IMR-90 (cell line): ENCODE measurements at regions not wholly inside any gene's neighbourhood (a gene's known extent, or its start where the extent isn't known, plus 50 kb on each side); places are given as distances from the start of the nearest gene placed in this dataset.

Source experiments
- ATAC-seq: fragments of 200-7000 bp; cut with Tn5 transposase; 2 replicates; pipeline ENCODE4 v1.9.1; 2020; ENCODE audit warnings: low read depth, mild to moderate bottlenecking, moderate library complexity
- BruUV-seq: library from RNA; stranded (reverse); fragments of 400-500 nt; replicated peaks from 2 replicates; lab custom pipeline; 2021; lab: Mats Ljungman, UMichigan
- CTCF ChIA-PET: fragments of 300-600 bp; formaldehyde crosslinking; extraction: SDS; loops from one replicate; lab custom pipeline; 2021; ENCODE audit warnings: antibody characterized with exemption; lab: Yijun Ruan, JAX
- POLR2A ChIA-PET: fragments of 300-600 bp; sonication (Branson Sonifier 250); formaldehyde crosslinking; loops from one replicate; lab custom pipeline; 2022; ENCODE audit warnings: antibody characterized with exemption; ENCODE audit not compliant: unreplicated experiment; lab: Charles Lee
- DNase-seq: peaks from one replicate; pipeline ENCODE4 v3.0.0; 2013
- H2AFZ ChIP-seq: replicated peaks from 2 replicates; pipeline ENCODE3; 2013; ENCODE audit warnings: low read length, mild to moderate bottlenecking; ENCODE audit not compliant: poor library complexity
- H2AK5ac ChIP-seq: 2 replicates; pipeline ENCODE4 v1.6.1; 2013; ENCODE audit warnings: low read depth, low read length, inconsistent platforms
- H2AK9ac ChIP-seq: replicated peaks from 2 replicates; pipeline ENCODE3; 2013; ENCODE audit warnings: mild to moderate bottlenecking, low read depth, low read length, moderate library complexity; ENCODE audit not compliant: poor library complexity
- H2BK120ac ChIP-seq: 2 replicates; pipeline ENCODE4 v1.6.1; 2013; ENCODE audit warnings: low read depth, low read length, inconsistent platforms
- H2BK15ac ChIP-seq: 3 replicates; pipeline ENCODE4 v1.6.1; 2013; ENCODE audit warnings: low read depth, low read length, inconsistent platforms
- H2BK20ac ChIP-seq: 2 replicates; pipeline ENCODE4 v1.6.1; 2013; ENCODE audit warnings: low read depth, mild to moderate bottlenecking, inconsistent platforms, low read length, moderate library complexity
- H2BK5ac ChIP-seq: 2 replicates; pipeline ENCODE4 v1.6.1; 2013; ENCODE audit warnings: mild to moderate bottlenecking, low read depth, low read length, inconsistent platforms; ENCODE audit not compliant: poor library complexity, severe bottlenecking
- H3K14ac ChIP-seq: replicated peaks from 2 replicates; pipeline ENCODE4 v1.6.1; 2013; ENCODE audit warnings: low read depth, low read length, inconsistent platforms
- H3K18ac ChIP-seq: 2 replicates; pipeline ENCODE4 v1.6.1; 2013; ENCODE audit warnings: low read depth, low read length, control low read depth
- H3K23ac ChIP-seq: 2 replicates; pipeline ENCODE4 v1.6.1; 2013; ENCODE audit warnings: low read depth, low read length, inconsistent platforms
- H3K27ac ChIP-seq: 2 replicates; pipeline ENCODE4 v1.5.1; 2013; ENCODE audit warnings: mild to moderate bottlenecking, control low read depth, low read length; ENCODE audit not compliant: insufficient read depth
- H3K27me3 ChIP-seq: 2 replicates; pipeline ENCODE4 v1.6.1; 2013; ENCODE audit warnings: low read length; ENCODE audit not compliant: control insufficient read depth, insufficient read depth
- H3K36me3 ChIP-seq: 2 replicates; pipeline ENCODE4 v1.6.1; 2013; ENCODE audit warnings: low read length, mixed read lengths; ENCODE audit not compliant: control insufficient read depth, insufficient read depth
- H3K4ac ChIP-seq: 2 replicates; pipeline ENCODE4 v1.6.1; 2013; ENCODE audit warnings: low read depth, low read length, inconsistent platforms
- H3K4me1 ChIP-seq: 2 replicates; pipeline ENCODE4 v1.6.1; 2013; ENCODE audit warnings: low read length, mixed read lengths; ENCODE audit not compliant: control insufficient read depth, insufficient read depth
- H3K4me2 ChIP-seq: 2 replicates; pipeline ENCODE4 v1.6.1; 2013; ENCODE audit warnings: low read depth, mild to moderate bottlenecking, control low read depth, low read length, moderate library complexity
- H3K4me3 ChIP-seq: 2 replicates; pipeline ENCODE4 v1.5.1; 2013; ENCODE audit warnings: low read depth, mild to moderate bottlenecking, control low read depth, low read length, moderate library complexity; ENCODE audit not compliant: insufficient read depth
- H3K56ac ChIP-seq: 2 replicates; pipeline ENCODE4 v1.6.1; 2013; ENCODE audit warnings: low read length, inconsistent platforms; ENCODE audit not compliant: insufficient read depth; ENCODE audit errors: extremely low read depth
- H3K79me1 ChIP-seq, 2 experiments: 2 replicates each; pipeline ENCODE4 v1.6.1; 2013; ENCODE audit warnings: low read length in 2 of 2, inconsistent platforms in 1 of 2, low read depth in 1 of 2
- H3K9ac ChIP-seq: 2 replicates; pipeline ENCODE4 v1.6.1; 2013; ENCODE audit warnings: low read depth, low read length, control low read depth
- H3K9me1 ChIP-seq: 2 replicates; pipeline ENCODE4 v1.6.1; 2013; ENCODE audit warnings: low read length, inconsistent platforms; ENCODE audit not compliant: insufficient read depth
- H3K9me3 ChIP-seq: 2 replicates; pipeline ENCODE4 v1.6.1; 2013; ENCODE audit warnings: low read length; ENCODE audit not compliant: control insufficient read depth, insufficient read depth
- H4K20me1 ChIP-seq: 2 replicates; pipeline ENCODE4 v1.6.1; 2013; ENCODE audit warnings: low read length, inconsistent platforms; ENCODE audit not compliant: insufficient read depth
- H4K5ac ChIP-seq: 2 replicates; pipeline ENCODE4 v1.6.1; 2013; ENCODE audit warnings: mild to moderate bottlenecking, low read depth, low read length, control low read depth
- H4K8ac ChIP-seq, 2 experiments: 2 replicates each; pipeline ENCODE4 v1.6.1; 2013; ENCODE audit warnings: low read depth in 2 of 2, low read length in 2 of 2, control low read depth in 1 of 2, inconsistent platforms in 1 of 2
- H4K91ac ChIP-seq: 2 replicates; pipeline ENCODE4 v1.6.1; 2013; ENCODE audit warnings: low read depth, low read length, inconsistent platforms; ENCODE audit not compliant: insufficient read depth
- MAZ ChIP-seq: IDR thresholded peaks from 2 replicates; pipeline ENCODE4 v1.6.1; 2012; ENCODE audit warnings: low read depth, mild to moderate bottlenecking, low read length, improper control_type of control experiment, moderate library complexity, borderline replicate concordance
- POLR2A ChIP-seq: IDR thresholded peaks from 2 replicates; pipeline ENCODE4 v1.6.1; 2012; ENCODE audit warnings: mild to moderate bottlenecking, low read depth, low read length
- RFX5 ChIP-seq: IDR thresholded peaks from 2 replicates; pipeline ENCODE4 v1.8.0; 2012; ENCODE audit warnings: low read depth, mild to moderate bottlenecking, low read length, moderate library complexity
- WGBS, 2 experiments: methylation state at CpG; one replicate each; pipeline versions ENCODE4 v1.1.5 to v1.1.7; 2013; ENCODE audit warnings: missing lambda C conversion rate in 2 of 2; ENCODE audit not compliant: insufficient read length in 1 of 2; ENCODE audit errors: extremely low coverage in 2 of 2; 5-methylcytosine and 5-hydroxymethylcytosine counted together
- dilution Hi-C: fragments of 300-500 bp; cut with HindIII; formaldehyde crosslinking; loops from one replicate; pipeline ENCODE4 v1.14.3; 2018; ENCODE audit warnings: low sequenced_read_pairs; ENCODE audit not compliant: unreplicated experiment
- in situ Hi-C: fragments of 300-500 bp; cut with MboI; formaldehyde crosslinking; loops from 3 replicates; pipeline ENCODE4 v1.14.3; 2019; ENCODE audit warnings: low sequenced_read_pairs, inconsistent platforms, mixed read lengths
- intact Hi-C: fragments of 100-400 bp; cut with micrococcal nuclease; formaldehyde crosslinking; loops from 2 replicates; pipeline ENCODE4 v1.10.0; 2022

- 79% methylated on average over 15 of the region's 33 CpGs; no CpG with 5 or more reads in 1 of the 2 experiments for WGBS, 2 experiments
- H4K20me1 ChIP-seq: peaks cover 15% of the 10 kb centered on the region; the same call in 1 of the 2 replicates
- in situ Hi-C loops (no loop called here), intact Hi-C loops (loop anchor here (10.0 kb wide), 1 partner anchor 57 kb away; no protein-coding TSS in a partner anchor), dilution Hi-C loops (no loop called here)
- H3K14ac ChIP-seq: no peak overlapping the region
- H3K4me2 ChIP-seq: no peak overlapping the region
- DNase-seq (no peak), ATAC-seq (no peak)
- no peak overlapping the region for H3K4ac ChIP-seq
- H3K56ac ChIP-seq: no peak overlapping the region
- no peak for TF ChIP-seq RFX5
- TF ChIP-seq POLR2A: no peak
- no peak for TF ChIP-seq MAZ
- H4K8ac ChIP-seq: no peak overlapping the region
- no peak overlapping the region for H2AK9ac ChIP-seq
- peaks cover 6% of the 10 kb centered on the region; the same call in 1 of the 2 replicates for H3K4me1 ChIP-seq
- H2BK5ac ChIP-seq: no peak overlapping the region
- H4K5ac ChIP-seq: no peak overlapping the region
- H3K9me3 ChIP-seq: no peaks in the 10 kb centered on the region
- ChIA-PET POLR2A (no interaction called here), CTCF (no interaction called here)
- H3K9ac ChIP-seq: no peak overlapping the region
- H3K27me3 ChIP-seq: no peaks in the 10 kb centered on the region; the same call in 1 of the 2 replicates
- H3K18ac ChIP-seq: no peak overlapping the region
- BruUV-seq: no TSS peak
- no peaks in the 10 kb centered on the region for H3K79me1 ChIP-seq
- no peak overlapping the region for H3K23ac ChIP-seq
- no peak overlapping the region for H4K91ac ChIP-seq
- H3K9me1 ChIP-seq: no peaks in the 10 kb centered on the region
- no peak overlapping the region for H2BK20ac ChIP-seq
- no peak overlapping the region for H2BK120ac ChIP-seq
- H2AFZ ChIP-seq: no peak overlapping the region
- no peak overlapping the region for H3K4me3 ChIP-seq
- H3K36me3 ChIP-seq: no peaks in the 10 kb centered on the region
- H3K27ac ChIP-seq: no peak overlapping the region
- no peak overlapping the region for H2AK5ac ChIP-seq
- H2BK15ac ChIP-seq: no peak overlapping the region
Measured at GRCh38 chr11:70528046-70528793, 129.9 kb downstream of the CTTN start.
